ENCODE measurements at regions not wholly inside any gene's neighbourhood (a gene's known extent, or its start where the extent isn't known, plus 50 kb on each side); places are given as distances from the start of the nearest gene placed in this dataset.
A peak's percentile ranks its signal among the peaks of the same experiment; 100 is the strongest.

DNA sequence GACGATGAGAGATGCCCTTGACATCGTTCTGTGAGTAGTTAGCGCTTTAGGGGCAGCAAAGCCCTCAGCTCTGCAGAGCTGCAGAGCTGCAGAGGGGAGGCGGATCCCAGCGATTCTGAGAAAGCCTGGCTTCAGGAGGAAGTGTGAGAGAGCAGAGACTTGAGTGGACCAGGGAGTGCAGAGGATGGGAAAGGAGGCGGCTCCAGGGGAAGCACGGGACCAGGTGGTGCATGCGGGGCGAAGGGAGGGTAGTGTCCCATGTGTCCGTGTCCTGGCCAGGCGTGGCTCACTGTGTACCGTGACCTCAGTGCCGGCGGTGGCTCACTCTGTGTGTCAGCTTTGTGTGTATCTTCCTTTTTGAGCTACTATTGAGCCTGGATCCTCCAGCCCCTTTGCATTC lies 250.8 kb upstream of the PITRM1 start:
- DNase-seq = no peak
- Histone ChIP-seq H3K4me1 (peaks cover 11 to 52% (median 17%) of the 10 kb centered on the region in 9 donors), H3K4me3 (no peak overlapping the region), H3K27me3 (no peaks in the 10 kb centered on the region), H3K36me3 (no peaks in the 10 kb centered on the region), H3K27ac (peak overlapping the region in 8 of 10 donors; percentile 65 to 90 (median 83)), H3K9me3 (no peaks in the 10 kb centered on the region)
- no peak for ATAC-seq
- intact Hi-C loops (cut with DNase I) = no loop called here
- TF ChIP-seq, protein P1, sequence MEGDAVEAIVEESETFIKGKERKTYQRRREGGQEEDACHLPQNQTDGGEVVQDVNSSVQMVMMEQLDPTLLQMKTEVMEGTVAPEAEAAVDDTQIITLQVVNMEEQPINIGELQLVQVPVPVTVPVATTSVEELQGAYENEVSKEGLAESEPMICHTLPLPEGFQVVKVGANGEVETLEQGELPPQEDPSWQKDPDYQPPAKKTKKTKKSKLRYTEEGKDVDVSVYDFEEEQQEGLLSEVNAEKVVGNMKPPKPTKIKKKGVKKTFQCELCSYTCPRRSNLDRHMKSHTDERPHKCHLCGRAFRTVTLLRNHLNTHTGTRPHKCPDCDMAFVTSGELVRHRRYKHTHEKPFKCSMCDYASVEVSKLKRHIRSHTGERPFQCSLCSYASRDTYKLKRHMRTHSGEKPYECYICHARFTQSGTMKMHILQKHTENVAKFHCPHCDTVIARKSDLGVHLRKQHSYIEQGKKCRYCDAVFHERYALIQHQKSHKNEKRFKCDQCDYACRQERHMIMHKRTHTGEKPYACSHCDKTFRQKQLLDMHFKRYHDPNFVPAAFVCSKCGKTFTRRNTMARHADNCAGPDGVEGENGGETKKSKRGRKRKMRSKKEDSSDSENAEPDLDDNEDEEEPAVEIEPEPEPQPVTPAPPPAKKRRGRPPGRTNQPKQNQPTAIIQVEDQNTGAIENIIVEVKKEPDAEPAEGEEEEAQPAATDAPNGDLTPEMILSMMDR (IDR thresholded peaks at IDR 0.05) = no peak
- 87 to 92% methylated on average over 14 of the region's 14 CpGs for WGBS, 2 donors

DNA sequence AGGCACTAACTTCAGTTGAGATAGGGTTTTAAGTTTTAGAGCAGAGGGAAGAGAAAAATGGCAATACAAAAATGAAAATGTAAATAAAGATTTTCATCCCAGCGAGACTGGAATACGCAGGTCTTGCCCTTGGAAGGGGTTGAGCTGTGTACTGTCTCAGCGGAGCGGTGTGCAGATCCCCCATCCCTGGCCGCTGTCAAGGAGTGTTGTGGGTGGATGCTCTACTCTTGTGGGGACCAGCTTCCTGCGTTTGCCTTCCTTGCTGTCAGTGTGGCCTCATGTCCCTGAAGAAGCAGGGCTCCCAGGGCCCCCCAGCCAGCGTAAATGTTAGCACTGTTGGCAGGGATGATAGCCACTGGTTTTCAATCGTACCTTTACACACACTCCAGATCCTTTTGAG lies 249.7 kb upstream of the PITRM1 start:
- 77 to 89% methylated on average over 8 of the region's 8 CpGs for WGBS, 2 donors
- H3K4me1 ChIP-seq = peaks cover 11 to 52% (median 17%) of the 10 kb centered on the region in 9 donors

DNA sequence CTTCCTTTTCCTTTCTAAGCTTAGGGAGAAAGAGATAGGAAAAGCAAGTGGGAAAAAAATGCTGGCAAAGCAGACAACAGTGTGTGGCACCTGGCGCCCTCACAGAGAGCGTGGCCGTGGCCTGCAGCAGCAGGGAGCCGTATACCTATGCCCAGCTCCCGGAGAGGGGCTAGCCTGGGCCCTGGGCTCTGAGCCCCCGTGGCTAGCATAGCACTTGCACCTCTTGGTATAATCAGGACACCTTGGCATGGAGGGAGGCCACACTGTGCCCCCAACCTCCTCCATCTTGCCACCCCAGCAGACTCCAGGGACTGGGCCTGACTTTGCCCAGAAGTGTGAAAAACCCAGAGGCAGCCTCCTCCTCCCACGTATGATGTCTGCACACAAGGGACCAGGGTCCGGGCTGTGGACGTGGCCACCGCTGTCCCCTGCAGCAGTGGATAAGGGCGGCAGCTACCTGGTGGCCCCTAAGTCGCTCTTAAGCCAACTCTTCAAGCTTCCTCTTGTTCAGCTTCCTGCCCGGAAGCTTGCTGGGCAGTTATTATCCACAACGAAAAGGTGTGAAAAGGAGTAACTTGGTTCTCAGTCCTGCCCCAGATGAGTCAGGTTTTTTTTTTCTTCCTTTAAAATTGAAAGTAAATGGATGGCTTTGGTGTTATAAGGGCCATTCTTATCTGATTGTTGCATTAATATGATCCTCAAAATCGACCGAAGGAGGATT lies 249.1 kb upstream of the PITRM1 start:
- H3K9me3 ChIP-seq = no peaks in the 10 kb centered on the region
- ATAC-seq (no peak), DNase-seq (no peak)
- H3K4me3 ChIP-seq = no peak overlapping the region
- no peak overlapping the region for H3K27ac ChIP-seq
- no peaks in the 10 kb centered on the region for H3K36me3 ChIP-seq
- H3K4me1 ChIP-seq = peaks cover 11 to 46% (median 17%) of the 10 kb centered on the region in 9 donors
- intact Hi-C loops (cut with DNase I) = no loop called here
- WGBS, 2 donors = 76 to 82% methylated on average over 16 of the region's 16 CpGs
- TF ChIP-seq, protein P1 (IDR thresholded peaks at IDR 0.05) = no peak
- H3K27me3 ChIP-seq = no peaks in the 10 kb centered on the region

More for the DNA sequence above, 249.7 kb upstream of the PITRM1 start:
- Histone ChIP-seq H3K36me3 (no peaks in the 10 kb centered on the region), H3K4me3 (no peak overlapping the region), H3K27me3 (no peaks in the 10 kb centered on the region), H3K9me3 (no peaks in the 10 kb centered on the region), H3K27ac (peak overlapping the region in 2 of 10 donors; percentile 12 to 33)
- DNase-seq (no peak), ATAC-seq (no peak)
- intact Hi-C loops (cut with DNase I) = no loop called here
- TF ChIP-seq, protein P1 (IDR thresholded peaks at IDR 0.05) = no peak

DNA sequence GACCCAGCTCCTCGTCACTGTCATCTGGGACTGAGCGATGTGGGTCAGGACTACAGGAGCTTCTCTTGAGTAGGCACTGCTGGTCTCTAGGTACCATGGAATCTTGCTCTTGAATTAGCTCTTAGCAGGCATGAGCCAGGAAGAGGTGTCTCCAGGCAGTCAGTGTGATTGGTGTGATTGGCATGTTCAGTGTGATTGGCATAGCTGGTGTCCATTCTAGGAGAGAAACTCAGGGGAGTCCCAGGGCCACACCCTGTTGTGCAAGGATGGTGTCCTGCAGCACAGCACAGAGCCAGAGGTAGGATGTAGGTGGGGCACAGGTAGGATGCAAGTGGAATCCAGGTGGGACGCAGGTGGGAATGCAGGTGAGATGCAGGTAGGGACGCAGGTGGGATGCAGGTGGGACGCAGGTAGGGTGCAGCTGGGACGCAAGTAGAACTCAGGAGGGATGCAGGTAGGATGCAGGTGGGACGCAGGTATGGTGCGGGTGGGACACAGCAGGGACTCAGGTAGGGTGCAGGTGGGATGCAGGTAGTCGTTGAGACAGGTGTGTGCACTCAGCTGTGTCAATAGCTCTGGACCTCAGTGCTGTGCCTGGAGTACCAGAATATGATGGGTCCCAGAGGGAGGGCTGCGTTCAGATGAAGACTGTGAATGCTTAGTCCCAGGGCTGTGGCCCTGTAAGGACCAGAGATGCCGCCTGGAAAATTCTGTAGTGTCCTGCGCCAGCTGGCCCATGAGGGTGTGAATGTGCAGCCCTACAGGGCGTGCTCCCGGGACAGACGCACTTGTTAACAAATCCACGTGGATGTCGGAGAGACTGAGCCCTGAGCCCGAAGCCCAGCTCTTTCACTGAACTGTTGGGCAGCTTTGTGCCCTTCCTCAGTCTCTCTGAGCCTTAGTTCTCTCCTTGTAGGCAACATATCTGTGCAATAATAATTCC lies 248.2 kb upstream of the PITRM1 start:
- DNase-seq = no peak
- Histone ChIP-seq H3K27me3 (no peaks in the 10 kb centered on the region), H3K9me3 (no peaks in the 10 kb centered on the region), H3K4me3 (no peak overlapping the region), H3K27ac (no peak overlapping the region), H3K36me3 (no peaks in the 10 kb centered on the region), H3K4me1 (peaks cover 5 to 37% (median 17%) of the 10 kb centered on the region in 9 donors)
- TF ChIP-seq, protein P1 (IDR thresholded peaks at IDR 0.05) = no peak
- 95 to 96% methylated on average over 18 of the region's 18 CpGs for WGBS, 2 donors
- ATAC-seq = no peak
- intact Hi-C loops (cut with DNase I) = no loop called here
